ENCODE measurements at regions not wholly inside any gene's neighbourhood (a gene's known extent, or its start where the extent isn't known, plus 50 kb on each side); places are given as distances from the start of the nearest gene placed in this dataset.

- ATAC-seq (peak in 3 of 4 donors; percentile 50 to 84 (median 57)), DNase-seq (no peak)
- no peaks in the 10 kb centered on the region for H3K9me3 ChIP-seq
- H3K27me3 ChIP-seq: no peaks in the 10 kb centered on the region
- WGBS (ENCODE audit: insufficient coverage, low coverage, low lambda C conversion rate, missing lambda C conversion rate): 56% methylated on average over 2 of the region's 2 CpGs
- H3K4me3 ChIP-seq: no peak overlapping the region
- TF ChIP-seq CTCF (IDR thresholded peaks at IDR 0.05) (no peak), POLR2A (IDR thresholded peaks at IDR 0.05) (no peak)
- intact Hi-C loops (cut with DNase I): no loop called here
- no peaks in the 10 kb centered on the region for H3K36me3 ChIP-seq
- H3K4me1 ChIP-seq: no peaks in the 10 kb centered on the region
- no peak overlapping the region for H3K27ac ChIP-seq
Measured at GRCh38 chr7:17396692-17397091, 98.2 kb downstream of the AHR start.

GRCh38 chr7:17401791-17402627 is 103.6 kb downstream of the AHR start:
- ATAC-seq: no peak
- H3K27me3 ChIP-seq: no peaks in the 10 kb centered on the region
- intact Hi-C loops (cut with DNase I): no loop called here
- TF ChIP-seq CTCF (IDR thresholded peaks at IDR 0.05): no peak
- TF ChIP-seq POLR2A (IDR thresholded peaks at IDR 0.05): no peak
- H3K9me3 ChIP-seq: no peaks in the 10 kb centered on the region
- H3K4me3 ChIP-seq: no peak overlapping the region
- WGBS (ENCODE audit: insufficient coverage, low coverage, low lambda C conversion rate, missing lambda C conversion rate): 62% methylated on average over 6 of the region's 6 CpGs
- no peaks in the 10 kb centered on the region for H3K36me3 ChIP-seq
- H3K27ac ChIP-seq: no peak overlapping the region
- DNase-seq: no peak
- peaks cover 0 to 28% (median 9%) of the 10 kb centered on the region in 4 donors for H3K4me1 ChIP-seq

GRCh38 chr7:17402628-17403278 is 104.3 kb downstream of the AHR start:
- no peaks in the 10 kb centered on the region for H3K27me3 ChIP-seq
- peak overlapping the region in 2 of 3 donors; percentile 4 to 52 for H3K27ac ChIP-seq
- TF ChIP-seq POLR2A (IDR thresholded peaks at IDR 0.05): no peak
- no peak for TF ChIP-seq CTCF (IDR thresholded peaks at IDR 0.05)
- intact Hi-C loops (cut with DNase I): no loop called here
- ATAC-seq (peak; percentile 66 to 88 (median 76)), DNase-seq (peak in 2 of 3 donors; percentile 24 to 67)
- H3K9me3 ChIP-seq: no peaks in the 10 kb centered on the region
- peaks cover 0 to 36% (median 11%) of the 10 kb centered on the region in 4 donors for H3K4me1 ChIP-seq
- 48% methylated on average over 9 of the region's 9 CpGs for WGBS (ENCODE audit: insufficient coverage, low coverage, low lambda C conversion rate, missing lambda C conversion rate)
- no peaks in the 10 kb centered on the region for H3K36me3 ChIP-seq
- no peak overlapping the region for H3K4me3 ChIP-seq

GRCh38 chr7:17404006-17404405 is 105.6 kb downstream of the AHR start:
- TF ChIP-seq POLR2A (IDR thresholded peaks at IDR 0.05) (no peak), CTCF (IDR thresholded peaks at IDR 0.05) (no peak)
- H3K27ac ChIP-seq: no peak overlapping the region
- H3K4me1 ChIP-seq: peaks cover 0 to 44% (median 11%) of the 10 kb centered on the region in 4 donors
- no peaks in the 10 kb centered on the region for H3K36me3 ChIP-seq
- no peak for DNase-seq
- no peak overlapping the region for H3K4me3 ChIP-seq
- no peak for ATAC-seq
- 54% methylated on average over 3 of the region's 3 CpGs for WGBS (ENCODE audit: insufficient coverage, low coverage, low lambda C conversion rate, missing lambda C conversion rate)
- H3K9me3 ChIP-seq: no peaks in the 10 kb centered on the region
- no peaks in the 10 kb centered on the region for H3K27me3 ChIP-seq
- intact Hi-C loops (cut with DNase I): no loop called here

Measured in right lobe of liver (tissue), 6 donors.